Astrocyte of the spinal cord (primary cell): ENCODE measurements at regions not wholly inside any gene's neighbourhood (a gene's known extent, or its start where the extent isn't known, plus 50 kb on each side); places are given as distances from the start of the nearest gene placed in this dataset.
A peak's percentile ranks its signal among the peaks of the same experiment; 100 is the strongest.

Source experiments
- DNase-seq: peaks from one replicate; pipeline ENCODE4 v3.0.0; 2011; ENCODE audit warnings: low read depth, low spot score
- H3K4me3 ChIP-seq: 2 replicates; pipeline ENCODE4 v1.5.1; 2011; ENCODE audit warnings: low read depth, mild to moderate bottlenecking, low read length, moderate library complexity
- CTCF ChIP-seq: IDR thresholded peaks from 2 replicates; pipeline ENCODE4 v1.5.1; 2012; ENCODE audit warnings: low read depth, mild to moderate bottlenecking, low read length, inconsistent platforms
- in situ Hi-C: cut with HindIII; loops from 2 replicates; pipeline ENCODE4 v1.10.0; 2017; ENCODE audit warnings: low sequenced_read_pairs

- TF ChIP-seq CTCF = no peak
- H3K4me3 ChIP-seq = no peak overlapping the region
- no peak for DNase-seq
- in situ Hi-C loops = no loop called here
Measured at GRCh38 chr7:85882335-85882734, 695.5 kb upstream of the SEMA3D start.

GRCh38 chr7:85875398-85875797 is 688.5 kb upstream of the SEMA3D start:
- in situ Hi-C loops = no loop called here
- no peak for TF ChIP-seq CTCF
- DNase-seq = no peak
- H3K4me3 ChIP-seq = no peak overlapping the region

GRCh38 chr7:85866540-85866939 is 679.7 kb upstream of the SEMA3D start:
- in situ Hi-C loops = no loop called here
- no peak for DNase-seq
- no peak for TF ChIP-seq CTCF
- H3K4me3 ChIP-seq = no peak overlapping the region

- peak; percentile 33 for TF ChIP-seq CTCF
- no peak overlapping the region for H3K4me3 ChIP-seq
- in situ Hi-C loops = no loop called here
- DNase-seq = peak; percentile 63
Measured at GRCh38 chr7:85851571-85852193, 664.8 kb upstream of the SEMA3D start.

GRCh38 chr7:85850381-85850780 is 663.5 kb upstream of the SEMA3D start:
- in situ Hi-C loops = no loop called here
- TF ChIP-seq CTCF = no peak
- no peak overlapping the region for H3K4me3 ChIP-seq
- no peak for DNase-seq

- no peak for TF ChIP-seq CTCF
- in situ Hi-C loops = no loop called here
- DNase-seq = no peak
- no peak overlapping the region for H3K4me3 ChIP-seq
Measured at GRCh38 chr7:85840554-85840953, 653.7 kb upstream of the SEMA3D start.

- in situ Hi-C loops = no loop called here
- DNase-seq = peak; percentile 18
- TF ChIP-seq CTCF = no peak
- H3K4me3 ChIP-seq = no peak overlapping the region
Measured at GRCh38 chr7:85833066-85833465, 646.2 kb upstream of the SEMA3D start.
